Keratinocyte (primary cell): ENCODE measurements at regions not wholly inside any gene's neighbourhood (a gene's known extent, or its start where the extent isn't known, plus 50 kb on each side); places are given as distances from the start of the nearest gene placed in this dataset.

Experiments
- DNase-seq: peaks from one replicate; pipeline ENCODE4 v3.0.0-alpha.2; 2011; ENCODE audit warnings: low read depth, missing footprints, low spot score
- FAIRE-seq: peaks from 2 replicates; lab custom pipeline; 2011; peaks lifted over from hg19 to GRCh38; lab: Jason Lieb, UNC
- H2AFZ ChIP-seq: 2 replicates; pipeline ENCODE4 v1.6.0; 2012; ENCODE audit warnings: low read length, control low read depth, inconsistent platforms; ENCODE audit not compliant: control insufficient read depth
- H3K27ac ChIP-seq: 2 replicates; pipeline ENCODE4 v1.5.1; 2011; ENCODE audit warnings: low read length; ENCODE audit not compliant: control insufficient read depth, insufficient read depth
- H3K27me3 ChIP-seq: 3 replicates; pipeline ENCODE4 v1.6.0; 2011; ENCODE audit warnings: low read length; ENCODE audit not compliant: control insufficient read depth, insufficient read depth; ENCODE audit errors: extremely low read depth
- H3K36me3 ChIP-seq, 2 experiments: 2 replicates in 1 of 2; 3 replicates in 1 of 2; pipeline ENCODE4 v1.5.1; 2011; ENCODE audit warnings: low read length in 2 of 2, mild to moderate bottlenecking in 1 of 2; ENCODE audit not compliant: control insufficient read depth in 2 of 2, insufficient read depth in 2 of 2; ENCODE audit errors: extremely low read depth in 1 of 2
- H3K4me1 ChIP-seq: 3 replicates; pipeline ENCODE4 v1.5.1; 2011; ENCODE audit warnings: low read length; ENCODE audit not compliant: control insufficient read depth, insufficient read depth; ENCODE audit errors: extremely low read depth
- H3K4me2 ChIP-seq: 3 replicates; pipeline ENCODE4 v1.6.0; 2011; ENCODE audit warnings: low read depth, low read length; ENCODE audit not compliant: control insufficient read depth, insufficient read depth; ENCODE audit errors: extremely low read depth
- H3K4me3 ChIP-seq, 3 experiments: fragments of 200-600 bp in 1 of 3; sonication (generic) in 1 of 3; 2 replicates in 2 of 3; 3 replicates in 1 of 3; pipeline ENCODE4 v1.5.1; 2011 to 2016; ENCODE audit warnings: low read length in 3 of 3, mild to moderate bottlenecking in 3 of 3, control low read depth in 2 of 3, inconsistent platforms in 1 of 3, low read depth in 1 of 3, mixed read lengths in 1 of 3, mixed run types in 1 of 3, moderate library complexity in 1 of 3; ENCODE audit not compliant: control insufficient read depth in 2 of 3, insufficient read depth in 2 of 3; ENCODE audit errors: extremely low read depth in 1 of 3
- H3K79me2 ChIP-seq: 2 replicates; pipeline ENCODE4 v1.6.0; 2012; ENCODE audit warnings: low read length; ENCODE audit not compliant: control insufficient read depth, insufficient read depth
- H3K9ac ChIP-seq: 3 replicates; pipeline ENCODE4 v1.6.0; 2011; ENCODE audit warnings: low read length; ENCODE audit not compliant: control insufficient read depth, insufficient read depth; ENCODE audit errors: extremely low read depth
- H3K9me1 ChIP-seq: 3 replicates; pipeline ENCODE4 v1.6.0; 2011; ENCODE audit warnings: low read length; ENCODE audit not compliant: control insufficient read depth, insufficient read depth; ENCODE audit errors: extremely low read depth
- H3K9me3 ChIP-seq: 2 replicates; pipeline ENCODE4 v1.5.1; 2012; ENCODE audit warnings: low read depth, low read length; ENCODE audit not compliant: control insufficient read depth
- H4K20me1 ChIP-seq: 3 replicates; pipeline ENCODE4 v1.6.0; 2011; ENCODE audit warnings: low read length; ENCODE audit not compliant: control insufficient read depth, insufficient read depth; ENCODE audit errors: extremely low read depth
- EZH2 ChIP-seq: IDR thresholded peaks from one replicate; pipeline ENCODE4 v1.6.1; 2012; ENCODE audit warnings: inconsistent platforms, mild to moderate bottlenecking, low read length, moderate library complexity
- dilution Hi-C: fragments of 300-500 bp; cut with MboI; formaldehyde crosslinking; loops from one replicate; pipeline ENCODE4 v1.7.0; 2020; ENCODE audit warnings: low sequenced_read_pairs; ENCODE audit not compliant: extremely low pct_ligation_motif_present
- TF ChIP-seq, protein P1 (sequence below), 3 experiments: IDR thresholded peaks in 1 of 3; conservative IDR thresholded peaks in 1 of 3; optimal IDR thresholded peaks in 1 of 3; 2 replicates in 2 of 3; 3 replicates in 1 of 3; pipeline versions ENCODE3 to v1.5.1; 2011; ENCODE audit warnings: low read length in 3 of 3, mild to moderate bottlenecking in 3 of 3, moderate library complexity in 2 of 3, control low read depth in 1 of 3, inconsistent platforms in 1 of 3; ENCODE audit not compliant: insufficient read depth in 2 of 3; ENCODE audit errors: extremely low read depth in 1 of 3

DNA sequence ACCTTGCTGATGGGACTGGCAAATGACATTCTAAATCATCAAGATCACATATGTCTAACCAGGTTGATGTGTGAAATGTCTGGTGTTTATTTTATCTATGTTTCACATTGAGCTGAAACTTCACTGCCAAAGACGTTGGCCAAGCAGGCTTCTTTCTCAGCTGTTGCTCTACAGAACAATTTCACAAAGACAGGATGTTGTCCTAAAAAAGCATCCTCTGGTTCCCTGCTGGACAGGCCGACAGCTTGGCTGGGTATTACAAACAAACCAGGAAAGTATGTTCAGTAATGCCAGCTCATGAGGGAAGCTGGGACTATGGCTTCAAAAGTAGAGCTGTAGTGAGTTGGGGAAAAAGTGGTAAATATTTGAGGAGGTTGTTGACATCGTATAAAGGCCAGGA is 179.4 kb downstream of the FAM43A start:
- no peak for DNase-seq

DNA sequence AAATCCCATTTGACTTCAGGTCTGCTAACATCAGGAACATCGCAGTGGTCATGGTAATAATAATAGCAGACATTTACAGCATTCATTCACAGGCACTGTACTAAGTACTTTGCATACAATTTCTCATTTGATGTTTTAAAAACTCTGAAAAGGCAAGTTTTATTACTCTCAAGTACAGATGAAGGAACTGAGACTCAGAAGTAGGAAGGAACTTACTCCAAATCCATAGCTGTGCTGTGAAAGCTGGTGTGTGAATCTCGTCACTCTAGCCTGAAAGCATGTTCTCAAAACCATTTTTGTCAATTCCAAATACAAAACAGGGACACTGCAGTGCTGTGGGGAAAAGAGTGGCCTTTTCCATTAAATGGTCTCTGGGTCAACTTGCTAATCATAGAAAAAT is 179.9 kb downstream of the FAM43A start:
- Histone ChIP-seq H3K9me3 (no peaks in the 10 kb centered on the region), H3K79me2 (no peaks in the 10 kb centered on the region), H3K27ac (no peak overlapping the region), H3K4me1 (peaks cover 10% of the 10 kb centered on the region), H3K9me1 (no peaks in the 10 kb centered on the region), H3K27me3 (peaks cover 8% of the 10 kb centered on the region), H2AFZ (no peak overlapping the region), H3K4me2 (no peak overlapping the region), H3K36me3 (no peaks in the 10 kb centered on the region), H3K9ac (no peak overlapping the region), H3K4me3 (no peak overlapping the region), H4K20me1 (no peaks in the 10 kb centered on the region)
- dilution Hi-C loops: no loop called here
- DNase-seq (no peak), FAIRE-seq (no peak)
- TF ChIP-seq, protein P1, sequence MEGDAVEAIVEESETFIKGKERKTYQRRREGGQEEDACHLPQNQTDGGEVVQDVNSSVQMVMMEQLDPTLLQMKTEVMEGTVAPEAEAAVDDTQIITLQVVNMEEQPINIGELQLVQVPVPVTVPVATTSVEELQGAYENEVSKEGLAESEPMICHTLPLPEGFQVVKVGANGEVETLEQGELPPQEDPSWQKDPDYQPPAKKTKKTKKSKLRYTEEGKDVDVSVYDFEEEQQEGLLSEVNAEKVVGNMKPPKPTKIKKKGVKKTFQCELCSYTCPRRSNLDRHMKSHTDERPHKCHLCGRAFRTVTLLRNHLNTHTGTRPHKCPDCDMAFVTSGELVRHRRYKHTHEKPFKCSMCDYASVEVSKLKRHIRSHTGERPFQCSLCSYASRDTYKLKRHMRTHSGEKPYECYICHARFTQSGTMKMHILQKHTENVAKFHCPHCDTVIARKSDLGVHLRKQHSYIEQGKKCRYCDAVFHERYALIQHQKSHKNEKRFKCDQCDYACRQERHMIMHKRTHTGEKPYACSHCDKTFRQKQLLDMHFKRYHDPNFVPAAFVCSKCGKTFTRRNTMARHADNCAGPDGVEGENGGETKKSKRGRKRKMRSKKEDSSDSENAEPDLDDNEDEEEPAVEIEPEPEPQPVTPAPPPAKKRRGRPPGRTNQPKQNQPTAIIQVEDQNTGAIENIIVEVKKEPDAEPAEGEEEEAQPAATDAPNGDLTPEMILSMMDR (optimal IDR thresholded peaks at IDR 0.05 in 1 of 3, IDR thresholded peaks at IDR 0.05 in 1 of 3, conservative IDR thresholded peaks at IDR 0.05 in 1 of 3; ENCODE audit: extremely low read depth in 1 of 3, insufficient read depth in 2 of 3, low read length in 3 of 3): no peak

More for the DNA sequence above, 179.4 kb downstream of the FAM43A start:
- no peaks in the 10 kb centered on the region for H3K36me3 ChIP-seq
- H3K79me2 ChIP-seq: no peaks in the 10 kb centered on the region
- FAIRE-seq: no peak
- H3K9ac ChIP-seq: no peak overlapping the region
- no peaks in the 10 kb centered on the region for H3K9me1 ChIP-seq
- H3K9me3 ChIP-seq: no peaks in the 10 kb centered on the region
- peaks cover 8% of the 10 kb centered on the region for H3K27me3 ChIP-seq
- H2AFZ ChIP-seq: no peak overlapping the region
- no peaks in the 10 kb centered on the region for H4K20me1 ChIP-seq
- dilution Hi-C loops: no loop called here
- H3K27ac ChIP-seq: no peak overlapping the region
- no peak overlapping the region for H3K4me2 ChIP-seq
- TF ChIP-seq, protein P1 (optimal IDR thresholded peaks at IDR 0.05 in 1 of 3, IDR thresholded peaks at IDR 0.05 in 1 of 3, conservative IDR thresholded peaks at IDR 0.05 in 1 of 3; ENCODE audit: extremely low read depth in 1 of 3, insufficient read depth in 2 of 3, low read length in 3 of 3): no peak
- no peak for TF ChIP-seq EZH2
- H3K4me3 ChIP-seq: no peak overlapping the region
- H3K4me1 ChIP-seq: peaks cover 4% of the 10 kb centered on the region
